ENCODE measurements at regions not wholly inside any gene's neighbourhood (a gene's known extent, or its start where the extent isn't known, plus 50 kb on each side); places are given as distances from the start of the nearest gene placed in this dataset.

GRCh38 chr9:31005086-31005665, 1379.3 kb upstream of the ACO1 start:
- TF ChIP-seq CTCF (IDR thresholded peaks at IDR 0.05; ENCODE audit: low read depth, low read length): no peak
- no peak for TF ChIP-seq EZH2phosphoT487 (IDR thresholded peaks at IDR 0.05; ENCODE audit: low read depth)
